Globus pallidus (tissue), 1 donor: ENCODE measurements at regions not wholly inside any gene's neighbourhood (a gene's known extent, or its start where the extent isn't known, plus 50 kb on each side); places are given as distances from the start of the nearest gene placed in this dataset.

Experiments used
- DNase-seq: peaks from one replicate; pipeline ENCODE4 v3.0.0-alpha.2; 2015; ENCODE audit warnings: low spot score

- DNase-seq = no peak
Measured at GRCh38 chr14:98871796-98872195, 400.2 kb downstream of the BCL11B start.

DNA sequence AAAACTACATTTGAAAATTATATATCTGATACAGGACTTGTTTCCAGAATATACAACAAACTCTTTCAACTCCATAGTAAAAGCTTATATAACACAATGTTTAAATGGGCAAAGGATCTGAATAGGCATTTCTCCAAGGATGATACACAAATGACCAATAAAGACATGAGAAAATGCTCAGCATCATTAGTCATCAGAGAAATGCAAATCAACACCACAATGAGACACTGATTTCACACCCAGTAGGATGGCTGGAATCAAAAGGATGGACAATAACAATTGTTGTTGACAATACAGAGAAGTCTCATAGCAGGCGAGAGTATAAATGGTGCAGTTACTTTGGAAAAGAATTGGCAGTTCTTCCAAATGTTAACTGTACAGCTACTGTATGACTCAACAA lies 394.9 kb downstream of the BCL11B start:
- no peak for DNase-seq

GRCh38 chr14:98878282-98878681 lies 393.7 kb downstream of the BCL11B start:
- no peak for DNase-seq

GRCh38 chr14:98886982-98887381 lies 385.0 kb downstream of the BCL11B start:
- DNase-seq = no peak

- DNase-seq = no peak
Measured at GRCh38 chr14:98888281-98888680, 383.7 kb downstream of the BCL11B start.

DNA sequence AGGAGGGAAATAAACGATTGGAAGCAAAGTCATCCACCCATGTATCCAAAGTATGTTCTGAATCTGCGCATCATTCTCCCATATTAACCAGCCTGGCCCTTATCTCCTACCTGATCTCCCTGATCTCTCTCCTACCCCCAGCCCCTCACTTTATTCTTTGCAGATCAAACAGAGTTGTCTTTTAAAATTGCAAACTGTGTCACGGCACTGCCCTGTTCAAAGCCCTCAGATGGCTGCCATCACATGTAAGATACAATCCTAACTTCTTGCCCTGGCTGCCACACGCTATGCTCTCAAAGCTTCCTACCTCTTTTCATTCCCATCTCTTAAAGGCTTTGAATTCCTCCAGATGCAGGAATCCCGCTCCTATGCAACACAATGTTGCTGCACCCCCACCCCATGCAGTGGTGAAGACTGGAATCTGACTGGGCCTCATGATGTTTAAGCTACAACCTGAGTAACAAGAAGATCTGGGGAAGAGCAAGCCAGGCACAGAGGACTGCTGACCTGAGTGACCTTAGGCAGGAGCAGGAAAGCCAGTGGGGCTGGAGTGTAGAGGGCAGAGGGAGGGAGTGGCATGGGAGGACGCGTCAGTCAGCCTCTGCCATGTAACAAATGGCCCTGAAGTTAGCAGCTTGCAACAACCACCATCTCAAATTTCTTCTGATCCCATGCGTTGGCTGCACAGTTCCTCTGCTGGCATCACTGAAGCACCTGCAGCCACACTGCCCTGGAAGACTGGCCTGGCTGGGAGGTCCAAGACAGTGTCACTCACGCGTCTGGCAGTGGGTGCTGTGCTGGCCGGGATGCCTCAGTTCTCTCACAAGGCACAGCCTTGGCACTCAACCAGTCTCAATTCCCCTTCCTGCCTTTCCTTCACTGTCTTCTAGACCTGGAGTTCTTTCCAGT lies 382.8 kb downstream of the BCL11B start:
- DNase-seq = no peak

- DNase-seq = no peak
Measured at GRCh38 chr14:98889836-98890185, 382.2 kb downstream of the BCL11B start.

GRCh38 chr14:98890556-98891340 lies 381.2 kb downstream of the BCL11B start:
- no peak for DNase-seq

DNA sequence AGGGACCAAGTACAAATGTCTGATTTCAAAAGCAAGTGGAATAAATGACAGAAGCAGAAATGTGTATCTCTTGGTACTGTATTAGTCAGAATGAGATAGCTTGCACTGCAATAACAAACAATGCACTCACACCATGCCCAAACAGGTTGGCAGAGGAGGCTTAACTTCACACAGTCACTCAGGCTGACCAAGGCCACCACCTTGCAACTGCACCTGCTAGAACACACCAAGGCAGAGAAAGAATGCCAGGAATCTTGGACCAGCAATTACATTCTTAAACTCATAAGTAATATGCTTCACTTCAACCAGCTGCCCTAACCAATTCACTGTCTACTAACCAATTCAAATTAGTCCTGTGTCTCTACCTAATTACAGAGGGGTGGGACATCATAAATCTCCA lies 378.3 kb downstream of the BCL11B start:
- DNase-seq = no peak

- no peak for DNase-seq
Measured at GRCh38 chr14:98894600-98894999, 377.4 kb downstream of the BCL11B start.

DNA sequence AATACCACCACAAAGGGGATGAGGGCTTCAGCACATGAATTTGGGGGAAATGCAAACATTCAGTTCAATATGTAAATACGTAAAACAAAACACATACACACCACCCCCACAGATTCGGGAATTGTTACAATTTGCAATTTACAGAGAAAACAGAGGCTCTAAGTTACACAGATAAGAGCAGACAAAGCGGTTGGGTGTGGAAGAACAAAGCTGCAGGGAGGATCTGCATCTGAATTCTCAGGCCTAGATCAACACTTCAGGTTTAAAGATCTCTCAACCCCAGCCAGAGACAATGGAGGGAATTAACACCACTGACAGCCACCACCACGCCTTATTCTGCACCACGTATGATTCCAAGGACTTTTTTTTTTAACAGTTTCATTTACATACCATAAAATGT lies 375.5 kb downstream of the BCL11B start:
- no peak for DNase-seq

GRCh38 chr14:98897605-98898309 lies 374.2 kb downstream of the BCL11B start:
- no peak for DNase-seq

GRCh38 chr14:98899441-98899840 lies 372.6 kb downstream of the BCL11B start:
- DNase-seq = no peak

GRCh38 chr14:98900236-98900635 lies 371.8 kb downstream of the BCL11B start:
- DNase-seq = no peak

DNA sequence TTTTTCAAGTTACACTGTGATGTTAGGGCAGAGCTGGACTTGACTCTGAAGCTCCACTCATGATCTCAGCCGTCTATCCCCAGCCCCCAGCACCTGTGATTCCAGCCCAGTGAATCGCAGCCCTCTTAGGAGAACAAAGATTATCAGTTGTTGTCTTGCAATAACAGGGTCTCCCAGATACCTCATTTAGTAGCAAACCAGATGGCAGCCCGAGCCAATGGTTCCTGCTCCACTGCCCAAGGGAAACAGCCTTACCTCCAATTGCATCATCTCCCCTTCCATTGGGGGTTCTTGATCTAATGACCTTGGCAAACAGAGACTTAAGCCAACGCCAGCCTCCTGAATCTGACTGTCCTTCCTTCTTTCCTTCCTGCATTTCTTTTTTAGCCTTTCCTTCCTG lies 371.2 kb downstream of the BCL11B start:
- DNase-seq = no peak

DNA sequence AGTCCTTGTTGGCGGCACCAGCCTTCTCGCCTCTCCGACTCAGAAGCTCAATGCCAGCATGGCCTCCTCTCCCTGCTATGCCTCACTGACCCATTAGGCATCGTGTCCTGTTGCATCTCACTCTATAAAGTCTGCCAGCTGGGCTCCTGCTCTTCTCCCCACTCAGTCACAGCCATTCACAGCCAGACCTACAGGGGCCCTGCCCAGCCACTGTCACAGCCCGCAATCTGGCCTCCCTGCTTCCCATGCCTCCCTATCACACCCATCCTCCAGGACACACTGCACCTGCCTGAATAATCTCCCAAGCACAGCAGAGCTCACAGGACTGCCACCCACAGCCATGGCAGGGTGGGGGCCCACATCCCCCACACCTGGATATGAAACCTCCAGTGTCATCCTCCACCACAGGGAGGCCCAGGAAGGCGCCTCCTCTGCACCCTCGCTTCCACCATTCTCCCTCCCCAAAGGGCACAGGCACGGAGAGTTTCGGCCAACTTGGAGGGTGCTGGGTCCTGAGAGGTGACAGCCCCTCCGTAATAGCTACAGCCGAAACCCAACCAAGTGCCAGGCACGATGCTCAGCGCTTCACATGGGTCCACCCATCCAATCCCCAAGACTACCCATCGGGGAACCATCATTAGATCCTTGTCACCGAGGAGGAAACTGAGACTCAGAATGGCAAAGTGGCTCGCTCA lies 370.3 kb downstream of the BCL11B start:
- no peak for DNase-seq

GRCh38 chr14:98903371-98903770 lies 368.6 kb downstream of the BCL11B start:
- DNase-seq = no peak

- DNase-seq = no peak
Measured at GRCh38 chr14:98904677-98905076, 367.3 kb downstream of the BCL11B start.

GRCh38 chr14:98906123-98906995 lies 365.6 kb downstream of the BCL11B start:
- peak; percentile 4 for DNase-seq

- no peak for DNase-seq
Measured at GRCh38 chr14:98907271-98907670, 364.7 kb downstream of the BCL11B start.

DNA sequence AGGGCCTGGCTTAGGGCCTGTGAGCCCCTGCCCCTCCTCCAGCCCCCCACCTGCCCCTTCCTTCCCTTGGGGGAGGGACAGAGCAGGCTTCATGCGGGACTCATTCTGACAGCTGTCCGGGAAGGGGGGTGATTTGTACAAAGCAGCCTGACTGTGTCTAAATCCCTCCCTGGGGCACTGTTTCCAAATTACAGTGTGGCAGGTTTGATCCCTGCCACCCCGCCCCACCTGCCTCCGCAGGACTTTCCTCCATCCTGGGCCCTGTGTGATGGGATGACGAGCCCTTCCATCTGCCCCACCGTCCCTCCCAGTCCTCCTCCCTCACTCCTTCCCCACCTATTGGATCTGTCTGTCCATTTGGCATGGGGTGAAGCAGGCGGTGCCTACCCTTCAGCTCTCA lies 363.9 kb downstream of the BCL11B start:
- DNase-seq = no peak
